CD1c-positive myeloid dendritic cell (primary cell): ENCODE measurements at regions not wholly inside any gene's neighbourhood (a gene's known extent, or its start where the extent isn't known, plus 50 kb on each side); places are given as distances from the start of the nearest gene placed in this dataset.
"Not testable (repeated sequence)": the region's sequence is repeated elsewhere in the genome, so short reads cannot be mapped to it uniquely, and the experiment has no call there.

Experiments
- DNase-seq: peaks from one replicate; pipeline ENCODE4 v3.0.0-alpha.2; 2016; ENCODE audit errors: extremely low spot score

- DNase-seq, result no peak
These were observed 267.7 kb upstream of the ACTBL2 start for GRCh38 chr5:57750282-57750681.

- DNase-seq, result no peak
These were observed 266.8 kb upstream of the ACTBL2 start for GRCh38 chr5:57749396-57749795.

GRCh38 chr5:57745700-57746651 is 263.4 kb upstream of the ACTBL2 start:
- DNase-seq, result no peak

- DNase-seq, result no peak
These were observed 262.4 kb upstream of the ACTBL2 start for GRCh38 chr5:57745029-57745428.

GRCh38 chr5:57741336-57741735 is 258.7 kb upstream of the ACTBL2 start:
- no peak for DNase-seq

GRCh38 chr5:57738787-57739186 is 256.2 kb upstream of the ACTBL2 start:
- no peak for DNase-seq

GRCh38 chr5:57738301-57738700 is 255.7 kb upstream of the ACTBL2 start:
- no peak for DNase-seq

- no peak for DNase-seq
These were observed 254.1 kb upstream of the ACTBL2 start for GRCh38 chr5:57736716-57737115.

- DNase-seq, result not testable (repeated sequence)
These were observed 252.9 kb upstream of the ACTBL2 start for GRCh38 chr5:57735279-57736153.

GRCh38 chr5:57734296-57734695 is 251.7 kb upstream of the ACTBL2 start:
- DNase-seq, result no peak

- no peak for DNase-seq
These were observed 245.0 kb upstream of the ACTBL2 start for GRCh38 chr5:57727591-57727990.

- DNase-seq, result no peak
These were observed 243.3 kb upstream of the ACTBL2 start for GRCh38 chr5:57725658-57726504.

GRCh38 chr5:57724836-57725235 is 242.2 kb upstream of the ACTBL2 start:
- no peak for DNase-seq

- DNase-seq, result no peak
These were observed 238.6 kb upstream of the ACTBL2 start for GRCh38 chr5:57721226-57721625.

GRCh38 chr5:57720656-57721055 is 238.0 kb upstream of the ACTBL2 start:
- DNase-seq, result no peak

GRCh38 chr5:57719216-57719615 is 236.6 kb upstream of the ACTBL2 start:
- no peak for DNase-seq

- no peak for DNase-seq
These were observed 235.5 kb upstream of the ACTBL2 start for GRCh38 chr5:57718155-57718554.

GRCh38 chr5:57717555-57717954 is 234.9 kb upstream of the ACTBL2 start:
- DNase-seq, result no peak

- DNase-seq, result no peak
These were observed 234.1 kb upstream of the ACTBL2 start for GRCh38 chr5:57716661-57717060.

- DNase-seq, result no peak
These were observed 232.7 kb upstream of the ACTBL2 start for GRCh38 chr5:57715296-57715695.

GRCh38 chr5:57713535-57713934 is 230.9 kb upstream of the ACTBL2 start:
- DNase-seq, result not testable (repeated sequence)

- DNase-seq, result no peak
These were observed 229.3 kb upstream of the ACTBL2 start for GRCh38 chr5:57711946-57712345.
